H1 (cell line): ENCODE measurements at regions not wholly inside any gene's neighbourhood (a gene's known extent, or its start where the extent isn't known, plus 50 kb on each side); places are given as distances from the start of the nearest gene placed in this dataset.

Experiments
- BACH1 ChIP-seq: IDR thresholded peaks from 2 replicates; pipeline ENCODE4 v1.6.1; 2012; ENCODE audit warnings: low read length, improper control_type of control experiment
- BCL11A ChIP-seq, 2 experiments: IDR thresholded peaks; one replicate each; pipeline ENCODE4 v1.6.1; 2011; ENCODE audit warnings: low read depth in 2 of 2, low read length in 2 of 2, mild to moderate bottlenecking in 2 of 2
- BRCA1 ChIP-seq: IDR thresholded peaks from 2 replicates; pipeline ENCODE4 v1.6.1; 2012; ENCODE audit warnings: low read depth, low read length, improper control_type of control experiment
- CBX5 ChIP-seq: fragments of 300-800, 300-1000 bp; sonication (generic); IDR thresholded peaks from 2 replicates; pipeline ENCODE4 v1.7.1; 2016; ENCODE audit warnings: antibody characterized with exemption, low read length, low read depth
- CTBP2 ChIP-seq: IDR thresholded peaks from 2 replicates; pipeline ENCODE4 v1.7.0; 2011; ENCODE audit warnings: borderline replicate concordance, mild to moderate bottlenecking, moderate library complexity, mixed read lengths, low read length; ENCODE audit not compliant: insufficient read depth, insufficient read length
- EGR1 ChIP-seq: IDR thresholded peaks from 2 replicates; pipeline ENCODE4 v1.6.1; 2011; ENCODE audit warnings: low read depth, low read length, borderline replicate concordance
- GABPA ChIP-seq: IDR thresholded peaks from 2 replicates; pipeline ENCODE4 v1.6.1; 2011; ENCODE audit warnings: mild to moderate bottlenecking, low read length, moderate library complexity, borderline replicate concordance; ENCODE audit not compliant: insufficient read depth
- HDAC2 ChIP-seq, 2 experiments: fragments of 300-600 bp in 1 of 2; sonication (generic) in 1 of 2; IDR thresholded peaks; 2 replicates each; pipeline ENCODE4 v1.6.1; 2011 to 2012; ENCODE audit warnings: low read depth in 2 of 2, low read length in 2 of 2, mild to moderate bottlenecking in 2 of 2, moderate library complexity in 2 of 2, borderline replicate concordance in 1 of 2, inconsistent platforms in 1 of 2
- KDM5A ChIP-seq: fragments of 200-600 bp; IDR thresholded peaks from 2 replicates; pipeline ENCODE4 v1.7.1; 2012; ENCODE audit warnings: mild to moderate bottlenecking, low read length, inconsistent platforms, mixed read lengths
- NANOG ChIP-seq: IDR thresholded peaks from 2 replicates; pipeline ENCODE4 v1.6.1; 2011; ENCODE audit warnings: low read length, low read depth, mild to moderate bottlenecking, inconsistent platforms; ENCODE audit not compliant: insufficient read depth, poor library complexity, severe bottlenecking
- POLR2A ChIP-seq, 2 experiments: IDR thresholded peaks; 1 replicate in 1 of 2; 2 replicates in 1 of 2; pipeline ENCODE4 v1.6.1; 2011; ENCODE audit warnings: low read depth in 2 of 2, low read length in 2 of 2, mild to moderate bottlenecking in 2 of 2; ENCODE audit errors: control extremely low read depth in 1 of 2
- POU5F1 ChIP-seq: IDR thresholded peaks from 2 replicates; pipeline ENCODE4 v1.6.1; 2011; ENCODE audit warnings: low read depth, mild to moderate bottlenecking, low read length, moderate library complexity
- RBBP5 ChIP-seq: IDR thresholded peaks from 2 replicates; pipeline ENCODE4 v1.7.1; 2012; ENCODE audit warnings: low read depth, mild to moderate bottlenecking, inconsistent platforms, low read length, moderate library complexity, borderline replicate concordance
- RFX5 ChIP-seq: IDR thresholded peaks from 2 replicates; pipeline ENCODE4 v1.6.1; 2011; ENCODE audit warnings: low read depth, low read length, improper control_type of control experiment, borderline replicate concordance
- RNF2 ChIP-seq: fragments of 200-900, 300-1000 bp; sonication (generic); IDR thresholded peaks from 2 replicates; pipeline ENCODE4 v1.7.1; 2016; ENCODE audit warnings: borderline replicate concordance, low read depth, mild to moderate bottlenecking, antibody characterized with exemption, low read length; ENCODE audit not compliant: poor library complexity, severe bottlenecking; ENCODE audit errors: missing control alignments
- SIN3A ChIP-seq, 2 experiments: IDR thresholded peaks in 1 of 2; conservative IDR thresholded peaks in 1 of 2; 2 replicates each; pipeline ENCODE4 v1.6.1; 2011 to 2012; ENCODE audit warnings: low read length in 2 of 2, improper control_type of control experiment in 1 of 2, low read depth in 1 of 2, mild to moderate bottlenecking in 1 of 2
- SIRT6 ChIP-seq: IDR thresholded peaks from one replicate; pipeline ENCODE4 v1.7.1; 2012; ENCODE audit warnings: low read length, inconsistent platforms
- YY1 ChIP-seq: IDR thresholded peaks from 2 replicates; pipeline ENCODE4 v1.6.1; 2011; ENCODE audit warnings: low read depth, mild to moderate bottlenecking, low read length

DNA sequence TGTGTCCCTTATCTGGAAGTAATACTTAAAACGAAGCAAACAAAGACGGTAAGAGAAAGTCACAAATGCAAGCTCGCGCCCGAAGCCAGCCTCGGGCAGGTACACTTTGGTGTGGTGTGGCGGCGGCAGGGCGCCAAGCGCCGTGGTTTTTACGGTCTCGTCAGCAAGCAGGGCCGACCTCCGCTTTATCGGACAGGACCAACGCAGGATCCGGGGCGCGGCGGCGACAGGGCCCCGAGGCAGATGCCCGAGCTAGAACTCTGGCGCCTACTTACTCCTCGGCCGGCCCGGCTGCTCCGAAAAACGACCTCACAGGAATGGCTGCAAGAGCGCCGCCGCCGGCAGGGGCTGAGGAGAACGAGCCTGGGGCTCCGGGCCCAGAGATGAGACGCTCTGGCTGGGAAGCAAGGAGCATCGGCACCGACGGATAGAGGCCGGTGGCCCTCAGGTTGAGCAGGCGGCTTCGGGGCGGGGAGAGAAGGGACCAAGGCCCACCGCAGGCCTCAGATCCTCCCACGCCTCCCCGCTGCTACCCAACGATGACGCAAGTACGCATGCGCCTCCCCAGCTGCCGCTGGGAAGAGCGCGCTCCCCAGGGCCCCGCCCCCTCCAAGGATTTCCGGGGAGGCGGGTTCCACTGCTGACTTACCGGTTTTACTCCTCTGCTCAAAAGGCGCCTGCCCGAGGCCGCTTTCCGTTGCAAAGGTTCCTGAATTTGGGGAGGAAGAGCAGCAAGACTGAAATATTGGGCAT lies 60.6 kb downstream of the FAM217A start (continued):
- TF ChIP-seq RNF2 (no peak), BCL11A (IDR thresholded peaks at IDR 0.05; ENCODE audit: low read depth in 2 of 2, low read length in 2 of 2) (no peak), BRCA1 (no peak), CTBP2 (no peak), RFX5 (no peak), POU5F1 (no peak), GABPA (no peak), YY1 (0 out of 2 replicates have a peak, but pooled peaks have one; percentile 14), KDM5A (no peak), BACH1 (no peak), HDAC2 (IDR thresholded peaks at IDR 0.05; ENCODE audit: borderline replicate concordance in 1 of 2, low read depth in 2 of 2, low read length in 2 of 2) (no peak), SIRT6 (no peak), NANOG (no peak), RBBP5 (peak; percentile 93), POLR2A (IDR thresholded peaks at IDR 0.05; ENCODE audit: control extremely low read depth in 1 of 2, low read depth in 2 of 2, low read length in 2 of 2) (peak; percentile 49 to 93), SIN3A (conservative IDR thresholded peaks at IDR 0.05 in 1 of 2, IDR thresholded peaks at IDR 0.05 in 1 of 2; ENCODE audit: low read depth in 1 of 2, low read length in 2 of 2) (peak in 1 of 2 experiments; percentile 72; a peak in 1 of 4 replicates), EGR1 (peak; percentile 95; the same call in 1 of the 2 replicates), CBX5 (no peak)
